ENCODE measurements at regions not wholly inside any gene's neighbourhood (a gene's known extent, or its start where the extent isn't known, plus 50 kb on each side); places are given as distances from the start of the nearest gene placed in this dataset.
"Not testable (repeated sequence)": the region's sequence is repeated elsewhere in the genome, so short reads cannot be mapped to it uniquely, and the experiment has no call there.

- H3K27ac ChIP-seq (ENCODE audit: low read length); H3K9ac ChIP-seq (ENCODE audit: low read length); H3K4me1 ChIP-seq (ENCODE audit: control insufficient read depth, low read depth, low read length); H3K4me3 ChIP-seq (ENCODE audit: low read length); H3K36me3 ChIP-seq (ENCODE audit: control insufficient read depth, low read depth, low read length); H3K27me3 ChIP-seq (ENCODE audit: control insufficient read depth, insufficient read depth, low read length); H3K9me3 ChIP-seq (ENCODE audit: control insufficient read depth, low read depth, low read length): not testable (repeated sequence)
These were observed 4057.0 kb upstream of the TPTE start for GRCh38 chr21:6464419-6464818.

GRCh38 chr21:6466081-6466698, 4055.2 kb upstream of the TPTE start:
- H3K27me3 ChIP-seq (ENCODE audit: control insufficient read depth, insufficient read depth, low read length); H3K4me1 ChIP-seq (ENCODE audit: control insufficient read depth, low read depth, low read length); H3K9ac ChIP-seq (ENCODE audit: low read length); H3K9me3 ChIP-seq (ENCODE audit: control insufficient read depth, low read depth, low read length); H3K4me3 ChIP-seq (ENCODE audit: low read length); H3K27ac ChIP-seq (ENCODE audit: low read length); H3K36me3 ChIP-seq (ENCODE audit: control insufficient read depth, low read depth, low read length): not testable (repeated sequence)

GRCh38 chr21:6466707-6467106, 4054.7 kb upstream of the TPTE start:
- H3K4me1 ChIP-seq (ENCODE audit: control insufficient read depth, low read depth, low read length); H3K4me3 ChIP-seq (ENCODE audit: low read length); H3K27ac ChIP-seq (ENCODE audit: low read length); H3K27me3 ChIP-seq (ENCODE audit: control insufficient read depth, insufficient read depth, low read length); H3K36me3 ChIP-seq (ENCODE audit: control insufficient read depth, low read depth, low read length); H3K9ac ChIP-seq (ENCODE audit: low read length); H3K9me3 ChIP-seq (ENCODE audit: control insufficient read depth, low read depth, low read length): not testable (repeated sequence)

- H3K27ac ChIP-seq (ENCODE audit: low read length); H3K9ac ChIP-seq (ENCODE audit: low read length); H3K4me1 ChIP-seq (ENCODE audit: control insufficient read depth, low read depth, low read length); H3K9me3 ChIP-seq (ENCODE audit: control insufficient read depth, low read depth, low read length); H3K4me3 ChIP-seq (ENCODE audit: low read length); H3K27me3 ChIP-seq (ENCODE audit: control insufficient read depth, insufficient read depth, low read length); H3K36me3 ChIP-seq (ENCODE audit: control insufficient read depth, low read depth, low read length): not testable (repeated sequence)
These were observed 4054.1 kb upstream of the TPTE start for GRCh38 chr21:6467189-6467774.

GRCh38 chr21:6467907-6468306, 4053.5 kb upstream of the TPTE start:
- H3K36me3 ChIP-seq (ENCODE audit: control insufficient read depth, low read depth, low read length); H3K4me1 ChIP-seq (ENCODE audit: control insufficient read depth, low read depth, low read length); H3K9me3 ChIP-seq (ENCODE audit: control insufficient read depth, low read depth, low read length); H3K27me3 ChIP-seq (ENCODE audit: control insufficient read depth, insufficient read depth, low read length); H3K4me3 ChIP-seq (ENCODE audit: low read length); H3K27ac ChIP-seq (ENCODE audit: low read length); H3K9ac ChIP-seq (ENCODE audit: low read length): not testable (repeated sequence)

- H3K4me3 ChIP-seq (ENCODE audit: low read length); H3K9me3 ChIP-seq (ENCODE audit: control insufficient read depth, low read depth, low read length); H3K36me3 ChIP-seq (ENCODE audit: control insufficient read depth, low read depth, low read length); H3K4me1 ChIP-seq (ENCODE audit: control insufficient read depth, low read depth, low read length); H3K27me3 ChIP-seq (ENCODE audit: control insufficient read depth, insufficient read depth, low read length); H3K27ac ChIP-seq (ENCODE audit: low read length); H3K9ac ChIP-seq (ENCODE audit: low read length): not testable (repeated sequence)
These were observed 4053.0 kb upstream of the TPTE start for GRCh38 chr21:6468331-6468860.

GRCh38 chr21:6474250-6474968, 4047.0 kb upstream of the TPTE start:
- H3K4me1 ChIP-seq (ENCODE audit: control insufficient read depth, low read depth, low read length); H3K4me3 ChIP-seq (ENCODE audit: low read length); H3K9me3 ChIP-seq (ENCODE audit: control insufficient read depth, low read depth, low read length); H3K36me3 ChIP-seq (ENCODE audit: control insufficient read depth, low read depth, low read length); H3K27ac ChIP-seq (ENCODE audit: low read length); H3K9ac ChIP-seq (ENCODE audit: low read length); H3K27me3 ChIP-seq (ENCODE audit: control insufficient read depth, insufficient read depth, low read length): not testable (repeated sequence)

- not testable (repeated sequence) for H3K9ac ChIP-seq (ENCODE audit: low read length); H3K4me1 ChIP-seq (ENCODE audit: control insufficient read depth, low read depth, low read length); H3K4me3 ChIP-seq (ENCODE audit: low read length); H3K27ac ChIP-seq (ENCODE audit: low read length); H3K36me3 ChIP-seq (ENCODE audit: control insufficient read depth, low read depth, low read length); H3K27me3 ChIP-seq (ENCODE audit: control insufficient read depth, insufficient read depth, low read length); H3K9me3 ChIP-seq (ENCODE audit: control insufficient read depth, low read depth, low read length)
These were observed 4040.3 kb upstream of the TPTE start for GRCh38 chr21:6481116-6481515.

GRCh38 chr21:6482616-6483015, 4038.8 kb upstream of the TPTE start:
- H3K27ac ChIP-seq (ENCODE audit: low read length); H3K9ac ChIP-seq (ENCODE audit: low read length); H3K4me3 ChIP-seq (ENCODE audit: low read length); H3K36me3 ChIP-seq (ENCODE audit: control insufficient read depth, low read depth, low read length); H3K4me1 ChIP-seq (ENCODE audit: control insufficient read depth, low read depth, low read length); H3K27me3 ChIP-seq (ENCODE audit: control insufficient read depth, insufficient read depth, low read length); H3K9me3 ChIP-seq (ENCODE audit: control insufficient read depth, low read depth, low read length): not testable (repeated sequence)

GRCh38 chr21:6483645-6484044, 4037.7 kb upstream of the TPTE start:
- H3K27ac ChIP-seq (ENCODE audit: low read length); H3K4me3 ChIP-seq (ENCODE audit: low read length); H3K9ac ChIP-seq (ENCODE audit: low read length); H3K4me1 ChIP-seq (ENCODE audit: control insufficient read depth, low read depth, low read length); H3K36me3 ChIP-seq (ENCODE audit: control insufficient read depth, low read depth, low read length); H3K27me3 ChIP-seq (ENCODE audit: control insufficient read depth, insufficient read depth, low read length); H3K9me3 ChIP-seq (ENCODE audit: control insufficient read depth, low read depth, low read length): not testable (repeated sequence)

GRCh38 chr21:6486821-6487220, 4034.6 kb upstream of the TPTE start:
- not testable (repeated sequence) for H3K9me3 ChIP-seq (ENCODE audit: control insufficient read depth, low read depth, low read length); H3K4me3 ChIP-seq (ENCODE audit: low read length); H3K27ac ChIP-seq (ENCODE audit: low read length); H3K9ac ChIP-seq (ENCODE audit: low read length); H3K36me3 ChIP-seq (ENCODE audit: control insufficient read depth, low read depth, low read length); H3K4me1 ChIP-seq (ENCODE audit: control insufficient read depth, low read depth, low read length); H3K27me3 ChIP-seq (ENCODE audit: control insufficient read depth, insufficient read depth, low read length)

- not testable (repeated sequence) for H3K36me3 ChIP-seq (ENCODE audit: control insufficient read depth, low read depth, low read length); H3K4me3 ChIP-seq (ENCODE audit: low read length); H3K9me3 ChIP-seq (ENCODE audit: control insufficient read depth, low read depth, low read length); H3K27ac ChIP-seq (ENCODE audit: low read length); H3K4me1 ChIP-seq (ENCODE audit: control insufficient read depth, low read depth, low read length); H3K27me3 ChIP-seq (ENCODE audit: control insufficient read depth, insufficient read depth, low read length); H3K9ac ChIP-seq (ENCODE audit: low read length)
These were observed 4028.7 kb upstream of the TPTE start for GRCh38 chr21:6492691-6493090.
